ENCODE measurements at regions not wholly inside any gene's neighbourhood (a gene's known extent, or its start where the extent isn't known, plus 50 kb on each side); places are given as distances from the start of the nearest gene placed in this dataset.

DNA sequence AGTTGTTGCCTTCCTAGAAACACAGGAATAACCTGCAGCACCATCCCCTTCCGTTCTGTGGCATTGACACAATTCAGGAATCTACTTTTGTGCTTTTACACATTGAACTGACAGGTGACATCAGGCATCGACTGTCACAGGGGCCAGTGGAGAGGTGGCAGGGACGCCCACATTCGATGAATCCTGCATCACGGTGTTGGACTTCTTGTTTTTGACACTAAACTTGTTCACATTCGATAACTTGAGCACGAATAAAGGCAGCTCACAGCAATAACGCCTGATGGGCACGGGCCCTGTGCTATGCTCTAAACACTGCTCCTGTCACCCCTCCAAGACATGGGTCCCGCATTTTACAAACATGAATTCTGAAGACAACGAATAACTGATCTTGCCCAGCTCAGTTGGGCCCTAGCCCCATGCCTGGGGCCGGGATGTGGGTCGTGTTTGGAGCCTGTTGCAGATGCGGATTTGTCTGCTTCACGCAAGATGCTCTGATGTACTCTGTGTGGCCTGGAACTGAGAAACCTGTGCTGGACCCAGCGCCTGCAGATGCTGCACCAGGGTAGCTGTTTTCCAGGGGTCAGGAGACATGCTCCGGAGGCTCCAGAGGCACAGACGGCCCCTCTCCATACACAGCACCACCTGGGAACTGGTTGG, 75.7 kb downstream of the TTLL2 start:
- Histone ChIP-seq H3K27me3 (ENCODE audit: control insufficient read depth, insufficient read depth, low read length) (no peaks in the 10 kb centered on the region), H3K4me3 (ENCODE audit: low read depth, low read length) (no peak overlapping the region), H3K36me3 (ENCODE audit: control insufficient read depth, insufficient read depth, low read length) (no peaks in the 10 kb centered on the region)
- no peak for DNase-seq (ENCODE audit: low read depth)
- TF ChIP-seq, protein P1, sequence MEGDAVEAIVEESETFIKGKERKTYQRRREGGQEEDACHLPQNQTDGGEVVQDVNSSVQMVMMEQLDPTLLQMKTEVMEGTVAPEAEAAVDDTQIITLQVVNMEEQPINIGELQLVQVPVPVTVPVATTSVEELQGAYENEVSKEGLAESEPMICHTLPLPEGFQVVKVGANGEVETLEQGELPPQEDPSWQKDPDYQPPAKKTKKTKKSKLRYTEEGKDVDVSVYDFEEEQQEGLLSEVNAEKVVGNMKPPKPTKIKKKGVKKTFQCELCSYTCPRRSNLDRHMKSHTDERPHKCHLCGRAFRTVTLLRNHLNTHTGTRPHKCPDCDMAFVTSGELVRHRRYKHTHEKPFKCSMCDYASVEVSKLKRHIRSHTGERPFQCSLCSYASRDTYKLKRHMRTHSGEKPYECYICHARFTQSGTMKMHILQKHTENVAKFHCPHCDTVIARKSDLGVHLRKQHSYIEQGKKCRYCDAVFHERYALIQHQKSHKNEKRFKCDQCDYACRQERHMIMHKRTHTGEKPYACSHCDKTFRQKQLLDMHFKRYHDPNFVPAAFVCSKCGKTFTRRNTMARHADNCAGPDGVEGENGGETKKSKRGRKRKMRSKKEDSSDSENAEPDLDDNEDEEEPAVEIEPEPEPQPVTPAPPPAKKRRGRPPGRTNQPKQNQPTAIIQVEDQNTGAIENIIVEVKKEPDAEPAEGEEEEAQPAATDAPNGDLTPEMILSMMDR (IDR thresholded peaks at IDR 0.05; ENCODE audit: insufficient read depth, low read depth, low read length), result no peak
- ChIA-PET CTCF (no interaction called here), POLR2A (no interaction called here)

DNA sequence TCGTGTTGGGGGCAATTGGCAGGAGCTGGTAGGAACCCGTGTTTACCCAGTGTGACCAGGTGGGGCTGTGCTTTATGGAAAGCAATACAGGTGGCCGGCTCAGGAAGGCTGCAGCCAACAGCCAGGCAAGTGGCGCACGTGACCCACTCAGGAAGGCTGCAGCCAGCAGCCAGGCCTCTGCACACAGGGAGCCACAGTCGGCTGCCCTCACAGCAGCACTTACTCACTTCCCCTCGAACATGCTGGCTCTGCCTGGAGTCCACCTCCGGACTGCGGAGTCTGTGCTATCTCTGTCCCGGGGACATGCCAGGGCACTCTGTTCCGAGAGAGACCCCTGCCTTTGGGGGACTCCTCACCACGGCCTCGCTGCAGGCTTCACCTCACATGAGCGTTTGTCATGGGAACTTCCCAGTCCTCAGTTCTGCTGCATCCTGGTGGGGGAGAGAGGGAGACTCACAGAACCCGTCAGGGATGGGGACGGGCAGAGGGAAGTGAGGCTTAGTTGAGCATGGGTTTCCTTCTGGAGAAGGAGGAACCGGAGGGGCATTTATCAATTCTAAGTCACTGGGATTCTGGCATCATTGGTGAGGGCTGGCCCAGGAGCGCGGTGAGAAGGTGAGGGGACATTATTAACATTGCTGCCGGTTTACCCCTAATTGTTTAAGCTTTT, 76.8 kb downstream of the TTLL2 start:
- ChIA-PET CTCF (no interaction called here), POLR2A (no interaction called here)
- DNase-seq (ENCODE audit: low read depth), result no peak
- Histone ChIP-seq H3K4me3 (ENCODE audit: low read depth, low read length) (no peak overlapping the region), H3K36me3 (ENCODE audit: control insufficient read depth, insufficient read depth, low read length) (no peaks in the 10 kb centered on the region), H3K27me3 (ENCODE audit: control insufficient read depth, insufficient read depth, low read length) (no peaks in the 10 kb centered on the region)
- TF ChIP-seq, protein P1 (IDR thresholded peaks at IDR 0.05; ENCODE audit: insufficient read depth, low read depth, low read length), result no peak

DNA sequence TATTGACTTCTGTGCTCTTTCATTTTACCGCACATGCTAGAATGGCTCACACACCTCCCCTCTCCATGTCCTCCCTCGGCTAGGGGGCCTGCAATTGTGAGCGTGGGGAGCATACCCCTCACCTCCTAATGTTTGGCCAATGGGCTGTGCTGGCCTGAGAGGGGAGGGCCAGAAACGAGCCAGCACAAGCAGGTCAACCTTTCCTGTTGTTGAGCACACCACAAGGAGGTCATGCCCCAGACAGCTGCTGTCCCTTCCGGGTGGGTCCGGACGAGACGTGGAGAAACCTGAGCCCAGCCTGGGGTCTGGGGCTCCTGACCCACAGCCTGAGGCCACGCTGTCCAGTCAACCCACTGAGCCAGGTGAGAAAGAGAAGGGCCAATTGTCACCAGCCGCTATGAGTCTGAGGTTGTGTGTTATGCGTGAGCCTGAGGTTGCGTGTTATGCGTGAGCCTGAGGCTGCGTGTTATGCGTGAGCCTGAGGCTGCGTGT, 77.4 kb downstream of the TTLL2 start:
- ChIA-PET POLR2A (no interaction called here), CTCF (no interaction called here)
- H3K4me3 ChIP-seq (ENCODE audit: low read depth, low read length), result no peak overlapping the region
- TF ChIP-seq, protein P1 (IDR thresholded peaks at IDR 0.05; ENCODE audit: insufficient read depth, low read depth, low read length), result no peak
- H3K27me3 ChIP-seq (ENCODE audit: control insufficient read depth, insufficient read depth, low read length), result no peaks in the 10 kb centered on the region
- no peak for DNase-seq (ENCODE audit: low read depth)
- no peaks in the 10 kb centered on the region for H3K36me3 ChIP-seq (ENCODE audit: control insufficient read depth, insufficient read depth, low read length)

DNA sequence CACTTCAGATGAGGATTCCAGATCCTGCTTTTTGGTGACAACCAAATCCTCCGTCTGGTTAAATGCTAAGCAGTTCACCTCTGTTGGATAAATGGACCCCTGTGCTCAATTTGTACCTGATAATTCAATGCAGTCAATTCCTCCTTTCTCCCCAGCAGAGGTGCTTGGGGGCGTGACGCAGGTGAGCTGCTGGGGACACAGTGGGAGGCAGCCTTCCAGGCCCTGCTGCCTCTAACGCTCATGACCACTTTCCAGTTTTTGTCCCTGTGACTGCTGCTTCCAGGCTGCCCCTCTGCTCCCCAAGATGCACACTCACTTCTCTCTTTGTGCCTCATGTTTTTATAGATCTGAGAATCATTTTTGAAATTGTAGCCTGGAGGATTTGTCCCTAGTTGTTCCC, 78.5 kb downstream of the TTLL2 start:
- H3K36me3 ChIP-seq (ENCODE audit: control insufficient read depth, insufficient read depth, low read length), result no peaks in the 10 kb centered on the region
- H3K4me3 ChIP-seq (ENCODE audit: low read depth, low read length), result no peak overlapping the region
- POLR2A ChIA-PET, result no interaction called here
- no peaks in the 10 kb centered on the region for H3K27me3 ChIP-seq (ENCODE audit: control insufficient read depth, insufficient read depth, low read length)
- TF ChIP-seq, protein P1 (IDR thresholded peaks at IDR 0.05; ENCODE audit: insufficient read depth, low read depth, low read length), result no peak
- DNase-seq (ENCODE audit: low read depth), result no peak
- CTCF ChIA-PET, result no interaction called here

DNA sequence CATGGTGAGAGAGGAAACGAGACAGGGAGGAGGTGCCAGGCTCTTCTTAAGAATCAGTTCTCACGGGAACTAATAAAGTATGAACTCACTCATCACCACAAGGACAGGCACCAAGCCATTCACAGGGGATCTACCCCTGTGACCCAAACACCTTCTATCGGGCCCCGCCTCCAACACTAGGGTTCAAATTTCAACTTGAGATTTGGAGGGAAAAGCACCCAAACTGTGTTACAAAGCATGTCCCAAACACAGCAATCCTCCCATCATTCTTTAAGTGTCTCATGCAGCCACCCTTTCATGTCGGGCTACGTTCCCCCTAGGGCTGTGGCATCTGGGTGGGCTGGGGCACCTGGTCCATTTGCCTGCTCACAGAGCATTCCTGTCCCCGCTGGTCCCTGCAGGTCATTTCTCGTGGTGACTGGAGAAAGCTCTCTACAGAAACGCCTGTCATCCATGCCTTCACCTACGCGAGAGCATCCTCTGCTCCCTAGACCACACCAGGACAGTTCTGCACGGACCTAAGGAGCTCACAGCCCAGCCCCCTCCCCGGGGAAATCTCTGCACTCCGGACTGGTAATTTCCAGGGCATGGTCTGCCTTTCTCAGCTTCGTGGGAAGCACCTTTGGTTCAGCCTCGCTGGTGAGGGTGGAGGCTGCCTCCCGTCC, 79.6 kb downstream of the TTLL2 start:
- POLR2A ChIA-PET, result no interaction called here
- TF ChIP-seq, protein P1 (IDR thresholded peaks at IDR 0.05; ENCODE audit: insufficient read depth, low read depth, low read length), result no peak
- DNase-seq (ENCODE audit: low read depth), result no peak
- CTCF ChIA-PET, result no interaction called here
- H3K27me3 ChIP-seq (ENCODE audit: control insufficient read depth, insufficient read depth, low read length), result no peaks in the 10 kb centered on the region
- no peak overlapping the region for H3K4me3 ChIP-seq (ENCODE audit: low read depth, low read length)
- no peaks in the 10 kb centered on the region for H3K36me3 ChIP-seq (ENCODE audit: control insufficient read depth, insufficient read depth, low read length)
